Heart right ventricle (tissue), 16 donors: ENCODE measurements at regions not wholly inside any gene's neighbourhood (a gene's known extent, or its start where the extent isn't known, plus 50 kb on each side); places are given as distances from the start of the nearest gene placed in this dataset.

Experiments
- ATAC-seq, 8 donors: fragments of 200-7000 bp; cut with Tn5 transposase; one replicate each; pipeline ENCODE4 v1.9.1; 2020; ENCODE audit warnings: mild to moderate bottlenecking in 8 of 8, moderate library complexity in 8 of 8, moderate number of reproducible peaks in 1 of 8
- DNase-seq, 2 donors: peaks; one replicate each; pipeline ENCODE4 v3.0.0-alpha.2; 2020
- H3K27ac ChIP-seq, 10 donors: fragments of 200-600 bp; sonication (generic) in 2 of 10; one replicate each; pipeline versions ENCODE4 v1.5.0 to v1.8.0; 2020 to 2022; ENCODE audit warnings: mild to moderate bottlenecking in 3 of 10
- H3K27me3 ChIP-seq, 7 donors: fragments of 200-600 bp; one replicate each; pipeline ENCODE4 v1.8.0; 2021 to 2022; ENCODE audit warnings: mild to moderate bottlenecking in 2 of 7
- H3K36me3 ChIP-seq, 9 donors: fragments of 200-600 bp; sonication (generic) in 1 of 9; one replicate each; pipeline versions ENCODE4 v1.5.0 to v1.8.0; 2020 to 2022; ENCODE audit warnings: mild to moderate bottlenecking in 2 of 9
- H3K4me1 ChIP-seq, 9 donors: fragments of 200-600 bp; sonication (generic) in 1 of 9; one replicate each; pipeline versions ENCODE4 v1.5.0 to v1.8.0; 2020 to 2022; ENCODE audit warnings: mild to moderate bottlenecking in 4 of 9
- H3K4me3 ChIP-seq, 10 donors: fragments of 200-600 bp; sonication (generic) in 2 of 10; one replicate each; pipeline versions ENCODE4 v1.5.0 to v1.8.0; 2020 to 2022; ENCODE audit warnings: mild to moderate bottlenecking in 7 of 10, moderate library complexity in 2 of 10
- H3K9me3 ChIP-seq, 11 donors: fragments of 200-600 bp in 10 of 11; sonication (generic) in 2 of 11; one replicate each; pipeline versions ENCODE4 v1.5.0 to v1.8.0; 2013 to 2022; ENCODE audit warnings: mild to moderate bottlenecking in 2 of 11, control low read depth in 1 of 11, moderate library complexity in 1 of 11
- CTCF ChIP-seq, 9 donors: fragments of 200-600 bp; sonication (generic) in 2 of 9; IDR thresholded peaks; one replicate each; pipeline versions ENCODE4 v1.5.0 to v1.8.0; 2021 to 2022; ENCODE audit warnings: antibody characterized with exemption in 9 of 9, mild to moderate bottlenecking in 5 of 9, moderate library complexity in 1 of 9
- WGBS, 2 donors: extraction: QIAGEN DNeasy Blood & Tissue Kit; methylation state at CpG; one replicate each; pipeline ENCODE4 v1.1.7; 2013; ENCODE audit warnings: inconsistent platforms in 1 of 2; 5-methylcytosine and 5-hydroxymethylcytosine counted together
- intact Hi-C, 10 donors: fragments of 100-400 bp; cut with DNase I; formaldehyde crosslinking; loops; one replicate each; pipeline versions ENCODE4 v1.11.1 to v1.14.2; 2022
- donor health status: Arrhythmogenic right ventricular cardiomyopathy.
- donor health status: ischemic (EF 13 %, LVEDD 7.1; RV severe dilation, severe dysfunction).
- donor health status: healthy with polysubstance abuse.
- donor health status: DM: no; HTN: yes; CAD: no.
- donor health status: DM: no; HTN: no; CAD: no.
- donor health status: ischemic (EF 25% LVEDD 6.9; RV normal size, moderate dysfunction).
- donor health status: ischemic (EF 25% LVEDD 5.7; RV mildly dilated, moderate dysfunction).
- donor health status: healthy.
- donor health status: DM: yes; HTN: yes; CAD: no.
- donor health status: Ischemic cardiomyopathy.
- donor health status: ischemic (EF 35%, LVEDD 5.7; RV mildly dilated, moderate dysfunction).
- donor health status: nonischemic (EF 11% LVEDD 7.7; RV severe dilation, severe dysfunction).
- donor health status: DM: yes; HTN: yes; CAD: no.
- donor health status: PGD.
- donor health status: ischemic (EF 29% LVEDD 5.4; RV normal size, mild dysfunction).
- donor health status: nonischemic (EF 23%, LVEDD 6.1; RV moderate dilation, normal function).

- no peak for TF ChIP-seq CTCF (IDR thresholded peaks at IDR 0.05)
- Histone ChIP-seq H3K27ac (no peak overlapping the region), H3K9me3 (peaks cover 0 to 3% (median 0%) of the 10 kb centered on the region in 11 donors), H3K4me3 (no peak overlapping the region), H3K4me1 (peaks cover 0 to 7% (median 0%) of the 10 kb centered on the region in 9 donors), H3K27me3 (no peaks in the 10 kb centered on the region), H3K36me3 (no peaks in the 10 kb centered on the region)
- intact Hi-C loops, result no loop called here
- no peak for ATAC-seq
- WGBS, 2 donors, result 96 to 98% methylated on average over 2 of the region's 2 CpGs
- no peak for DNase-seq
These were observed 147.3 kb downstream of the OSTF1 start for GRCh38 chr9:75235632-75236031.

GRCh38 chr9:75238311-75238976, 150.1 kb downstream of the OSTF1 start:
- H3K27me3 ChIP-seq, result no peaks in the 10 kb centered on the region
- no peaks in the 10 kb centered on the region for H3K36me3 ChIP-seq
- peak in 7 of 8 donors; percentile 30 to 77 (median 64) for ATAC-seq
- peaks cover 0 to 13% (median 0%) of the 10 kb centered on the region in 9 donors for H3K4me1 ChIP-seq
- WGBS, 2 donors, result 50 to 53% methylated on average over 11 of the region's 11 CpGs
- intact Hi-C loops, result no loop called here
- H3K9me3 ChIP-seq, result peaks cover 0 to 3% (median 0%) of the 10 kb centered on the region in 11 donors
- no peak overlapping the region for H3K4me3 ChIP-seq
- DNase-seq, result peak in 1 of 2 donors; percentile 23
- peak in 8 of 9 donors; percentile 10 to 61 (median 52) for TF ChIP-seq CTCF (IDR thresholded peaks at IDR 0.05)
- no peak overlapping the region for H3K27ac ChIP-seq

GRCh38 chr9:75239176-75239575, 150.9 kb downstream of the OSTF1 start:
- intact Hi-C loops, result no loop called here
- no peak for TF ChIP-seq CTCF (IDR thresholded peaks at IDR 0.05)

GRCh38 chr9:75242426-75242825, 154.1 kb downstream of the OSTF1 start:
- no peak for TF ChIP-seq CTCF (IDR thresholded peaks at IDR 0.05)
- Histone ChIP-seq H3K27me3 (no peaks in the 10 kb centered on the region), H3K9me3 (peaks cover 0 to 28% (median 0%) of the 10 kb centered on the region in 11 donors), H3K36me3 (no peaks in the 10 kb centered on the region), H3K4me1 (peaks cover 0 to 13% (median 0%) of the 10 kb centered on the region in 9 donors), H3K27ac (no peak overlapping the region), H3K4me3 (no peak overlapping the region)
- DNase-seq (no peak), ATAC-seq (no peak)
- WGBS, 2 donors, result 71 to 76% methylated on average over 1 of the region's 1 CpG
- intact Hi-C loops, result no loop called here

More at GRCh38 chr9:75239176-75239575, 150.9 kb downstream of the OSTF1 start:
- H3K27ac ChIP-seq, result no peak overlapping the region
- DNase-seq, result no peak
- 65 to 80% methylated on average over 6 of the region's 6 CpGs for WGBS, 2 donors
- no peaks in the 10 kb centered on the region for H3K27me3 ChIP-seq
- ATAC-seq, result peak in 1 of 8 donors; percentile 15
- H3K36me3 ChIP-seq, result no peaks in the 10 kb centered on the region
- H3K9me3 ChIP-seq, result peaks cover 0 to 3% (median 0%) of the 10 kb centered on the region in 11 donors
- peaks cover 0 to 13% (median 0%) of the 10 kb centered on the region in 9 donors for H3K4me1 ChIP-seq
- no peak overlapping the region for H3K4me3 ChIP-seq
